ENCODE measurements at regions not wholly inside any gene's neighbourhood (a gene's known extent, or its start where the extent isn't known, plus 50 kb on each side); places are given as distances from the start of the nearest gene placed in this dataset.

GRCh38 chr4:138639018-138639741 lies 376.4 kb upstream of the NOCT start:
- DNase-seq (ENCODE audit: low spot score) = no peak

GRCh38 chr4:138636781-138637180 lies 378.8 kb upstream of the NOCT start:
- Histone ChIP-seq H3K79me1 (ENCODE audit: low read depth, low read length) (no peaks in the 10 kb centered on the region), H3K4ac (ENCODE audit: low read length) (no peak overlapping the region), H2BK5ac (ENCODE audit: low read length) (no peak overlapping the region), H3K4me3 (ENCODE audit: low read length in 2 of 2) (no peak overlapping the region), H3K23ac (ENCODE audit: low read depth, low read length, poor library complexity) (no peak overlapping the region), H3K4me1 (ENCODE audit: control insufficient read depth in 2 of 2, insufficient read depth in 1 of 2, low read depth in 1 of 2, low read length in 2 of 2) (peaks cover 0 to 2% of the 10 kb centered on the region in 2 donors), H3K9me3 (replicated peaks in 1 of 2; ENCODE audit: control insufficient read depth in 2 of 2, insufficient read depth in 1 of 2, low read depth in 1 of 2, low read length in 2 of 2) (no peaks in the 10 kb centered on the region), H2AK5ac (ENCODE audit: low read depth, low read length) (no peak overlapping the region), H2AFZ (ENCODE audit: low read length) (no peak overlapping the region), H3K4me2 (ENCODE audit: insufficient read depth, low read length, poor library complexity, severe bottlenecking) (no peak overlapping the region), H3K27me3 (ENCODE audit: control insufficient read depth in 3 of 3, insufficient read depth in 3 of 3, low read depth in 1 of 3, low read length in 3 of 3) (no peaks in the 10 kb centered on the region), H3K14ac (ENCODE audit: low read length) (no peak overlapping the region), H3K36me3 (replicated peaks in 1 of 2; ENCODE audit: control insufficient read depth in 2 of 2, insufficient read depth in 2 of 2, low read length in 2 of 2) (no peaks in the 10 kb centered on the region), H3K9ac (ENCODE audit: low read depth, low read length, poor library complexity) (no peak overlapping the region), H2BK120ac (ENCODE audit: low read depth, low read length) (no peak overlapping the region), H4K8ac (ENCODE audit: low read depth, low read length) (no peak overlapping the region), H4K91ac (ENCODE audit: low read depth, low read length, poor library complexity) (no peak overlapping the region), H2BK12ac (ENCODE audit: low read length) (no peak overlapping the region), H2BK15ac (ENCODE audit: low read length) (no peak overlapping the region), H3K27ac (replicated peaks; ENCODE audit: low read length) (no peak overlapping the region), H3K18ac (ENCODE audit: low read length) (no peak overlapping the region)
- no peak for DNase-seq (ENCODE audit: low spot score)
- no CpG with 5 or more reads among the region's 7 CpGs for WGBS, 2 donors (ENCODE audit: extremely low coverage in 2 of 2, insufficient read length in 2 of 2, insufficient replicate concordance in 1 of 2)

More at GRCh38 chr4:138639018-138639741, 376.4 kb upstream of the NOCT start:
- Histone ChIP-seq H3K9me3 (replicated peaks in 1 of 2; ENCODE audit: control insufficient read depth in 2 of 2, insufficient read depth in 1 of 2, low read depth in 1 of 2, low read length in 2 of 2) (no peaks in the 10 kb centered on the region), H3K4me2 (ENCODE audit: insufficient read depth, low read length, poor library complexity, severe bottlenecking) (no peak overlapping the region), H2BK15ac (ENCODE audit: low read length) (no peak overlapping the region), H3K23ac (ENCODE audit: low read depth, low read length, poor library complexity) (no peak overlapping the region), H3K4me1 (ENCODE audit: control insufficient read depth in 2 of 2, insufficient read depth in 1 of 2, low read depth in 1 of 2, low read length in 2 of 2) (peaks cover 0 to 1% of the 10 kb centered on the region in 2 donors), H3K9ac (ENCODE audit: low read depth, low read length, poor library complexity) (no peak overlapping the region), H2BK120ac (ENCODE audit: low read depth, low read length) (no peak overlapping the region), H3K36me3 (replicated peaks in 1 of 2; ENCODE audit: control insufficient read depth in 2 of 2, insufficient read depth in 2 of 2, low read length in 2 of 2) (no peaks in the 10 kb centered on the region), H2BK5ac (ENCODE audit: low read length) (no peak overlapping the region), H3K14ac (ENCODE audit: low read length) (no peak overlapping the region), H3K27me3 (ENCODE audit: control insufficient read depth in 3 of 3, insufficient read depth in 3 of 3, low read depth in 1 of 3, low read length in 3 of 3) (no peaks in the 10 kb centered on the region), H3K79me1 (ENCODE audit: low read depth, low read length) (no peaks in the 10 kb centered on the region), H3K18ac (ENCODE audit: low read length) (no peak overlapping the region), H4K8ac (ENCODE audit: low read depth, low read length) (no peak overlapping the region), H4K91ac (ENCODE audit: low read depth, low read length, poor library complexity) (no peak overlapping the region), H3K4ac (ENCODE audit: low read length) (no peak overlapping the region), H3K27ac (replicated peaks; ENCODE audit: low read length) (no peak overlapping the region), H2BK12ac (ENCODE audit: low read length) (no peak overlapping the region), H2AFZ (ENCODE audit: low read length) (no peak overlapping the region), H3K4me3 (ENCODE audit: low read length in 2 of 2) (no peak overlapping the region), H2AK5ac (ENCODE audit: low read depth, low read length) (no peak overlapping the region)

- Histone ChIP-seq H3K18ac (ENCODE audit: low read length) (no peak overlapping the region), H3K14ac (ENCODE audit: low read length) (no peak overlapping the region), H4K91ac (ENCODE audit: low read depth, low read length, poor library complexity) (no peak overlapping the region), H2BK12ac (ENCODE audit: low read length) (no peak overlapping the region), H2BK5ac (ENCODE audit: low read length) (no peak overlapping the region), H3K27me3 (ENCODE audit: control insufficient read depth in 3 of 3, insufficient read depth in 3 of 3, low read depth in 1 of 3, low read length in 3 of 3) (no peaks in the 10 kb centered on the region), H3K4me3 (ENCODE audit: low read length in 2 of 2) (no peak overlapping the region), H3K36me3 (replicated peaks in 1 of 2; ENCODE audit: control insufficient read depth in 2 of 2, insufficient read depth in 2 of 2, low read length in 2 of 2) (no peaks in the 10 kb centered on the region), H3K9me3 (replicated peaks in 1 of 2; ENCODE audit: control insufficient read depth in 2 of 2, insufficient read depth in 1 of 2, low read depth in 1 of 2, low read length in 2 of 2) (no peaks in the 10 kb centered on the region), H3K4me1 (ENCODE audit: control insufficient read depth in 2 of 2, insufficient read depth in 1 of 2, low read depth in 1 of 2, low read length in 2 of 2) (peaks cover 0 to 2% of the 10 kb centered on the region in 2 donors), H3K4ac (ENCODE audit: low read length) (no peak overlapping the region), H3K79me1 (ENCODE audit: low read depth, low read length) (no peaks in the 10 kb centered on the region), H3K9ac (ENCODE audit: low read depth, low read length, poor library complexity) (no peak overlapping the region), H3K4me2 (ENCODE audit: insufficient read depth, low read length, poor library complexity, severe bottlenecking) (no peak overlapping the region), H4K8ac (ENCODE audit: low read depth, low read length) (no peak overlapping the region), H3K23ac (ENCODE audit: low read depth, low read length, poor library complexity) (no peak overlapping the region), H3K27ac (replicated peaks; ENCODE audit: low read length) (no peak overlapping the region), H2AK5ac (ENCODE audit: low read depth, low read length) (no peak overlapping the region), H2BK15ac (ENCODE audit: low read length) (no peak overlapping the region), H2BK120ac (ENCODE audit: low read depth, low read length) (no peak overlapping the region), H2AFZ (ENCODE audit: low read length) (no peak overlapping the region)
- WGBS, 2 donors (ENCODE audit: extremely low coverage in 2 of 2, insufficient read length in 2 of 2, insufficient replicate concordance in 1 of 2) = no CpG with 5 or more reads among the region's 2 CpGs
- DNase-seq (ENCODE audit: low spot score) = no peak
Measured at GRCh38 chr4:138634915-138635314, 380.7 kb upstream of the NOCT start.

- Histone ChIP-seq H2AFZ (ENCODE audit: low read length) (no peak overlapping the region), H3K4ac (ENCODE audit: low read length) (no peak overlapping the region), H2AK5ac (ENCODE audit: low read depth, low read length) (no peak overlapping the region), H4K91ac (ENCODE audit: low read depth, low read length, poor library complexity) (no peak overlapping the region), H3K9ac (ENCODE audit: low read depth, low read length, poor library complexity) (no peak overlapping the region), H3K4me1 (ENCODE audit: control insufficient read depth in 2 of 2, insufficient read depth in 1 of 2, low read depth in 1 of 2, low read length in 2 of 2) (peaks cover 0 to 2% of the 10 kb centered on the region in 2 donors), H3K18ac (ENCODE audit: low read length) (no peak overlapping the region), H3K4me2 (ENCODE audit: insufficient read depth, low read length, poor library complexity, severe bottlenecking) (no peak overlapping the region), H2BK5ac (ENCODE audit: low read length) (no peak overlapping the region), H3K4me3 (ENCODE audit: low read length in 2 of 2) (no peak overlapping the region), H2BK12ac (ENCODE audit: low read length) (no peak overlapping the region), H3K9me3 (replicated peaks in 1 of 2; ENCODE audit: control insufficient read depth in 2 of 2, insufficient read depth in 1 of 2, low read depth in 1 of 2, low read length in 2 of 2) (no peaks in the 10 kb centered on the region), H3K23ac (ENCODE audit: low read depth, low read length, poor library complexity) (no peak overlapping the region), H3K36me3 (replicated peaks in 1 of 2; ENCODE audit: control insufficient read depth in 2 of 2, insufficient read depth in 2 of 2, low read length in 2 of 2) (no peaks in the 10 kb centered on the region), H2BK15ac (ENCODE audit: low read length) (no peak overlapping the region), H4K8ac (ENCODE audit: low read depth, low read length) (no peak overlapping the region), H3K79me1 (ENCODE audit: low read depth, low read length) (no peaks in the 10 kb centered on the region), H3K27me3 (ENCODE audit: control insufficient read depth in 3 of 3, insufficient read depth in 3 of 3, low read depth in 1 of 3, low read length in 3 of 3) (no peaks in the 10 kb centered on the region), H2BK120ac (ENCODE audit: low read depth, low read length) (no peak overlapping the region), H3K14ac (ENCODE audit: low read length) (no peak overlapping the region), H3K27ac (replicated peaks; ENCODE audit: low read length) (no peak overlapping the region)
- WGBS, 2 donors (ENCODE audit: extremely low coverage in 2 of 2, insufficient read length in 2 of 2, insufficient replicate concordance in 1 of 2) = no CpG with 5 or more reads among the region's 2 CpGs
- DNase-seq (ENCODE audit: low spot score) = no peak
Measured at GRCh38 chr4:138633580-138633904, 382.0 kb upstream of the NOCT start.

Measured in neuronal stem cell (in vitro differentiated cells).